CD14-positive monocyte (primary cell): ENCODE measurements at regions not wholly inside any gene's neighbourhood (a gene's known extent, or its start where the extent isn't known, plus 50 kb on each side); places are given as distances from the start of the nearest gene placed in this dataset.

Source experiments
- DNase-seq, 3 donors: peaks; one replicate each; pipeline ENCODE4 v3.0.0-alpha.2; 2011 to 2022
- H2AFZ ChIP-seq: 2 replicates; pipeline ENCODE4 v1.6.0; 2012; ENCODE audit warnings: mild to moderate bottlenecking, low read depth, low read length, inconsistent platforms; ENCODE audit not compliant: insufficient read depth, poor library complexity, severe bottlenecking
- H3K27ac ChIP-seq, 2 donors: 1 replicate in 1 of 2; 2 replicates in 1 of 2; pipeline ENCODE4 v1.5.1; 2012 to 2013; ENCODE audit warnings: low read length in 2 of 2, control low read depth in 1 of 2, inconsistent platforms in 1 of 2, low read depth in 1 of 2, mild to moderate bottlenecking in 1 of 2
- H3K27me3 ChIP-seq, 2 donors: one replicate each; pipeline versions ENCODE4 v1.6.0 to v1.6.1; 2011 to 2013; ENCODE audit warnings: low read length in 2 of 2; ENCODE audit not compliant: control insufficient read depth in 2 of 2, insufficient read depth in 2 of 2
- H3K36me3 ChIP-seq, 2 donors: replicated peaks in 1 of 2; 1 replicate in 1 of 2; 2 replicates in 1 of 2; pipeline versions ENCODE4 v1.5.1 to v1.6.1; 2012 to 2013; ENCODE audit warnings: low read length in 2 of 2, control low read depth in 1 of 2, inconsistent platforms in 1 of 2, mild to moderate bottlenecking in 1 of 2; ENCODE audit not compliant: insufficient read depth in 2 of 2, control insufficient read depth in 1 of 2
- H3K4me1 ChIP-seq, 2 donors: 1 replicate in 1 of 2; 2 replicates in 1 of 2; pipeline versions ENCODE4 v1.5.1 to v1.6.1; 2012 to 2013; ENCODE audit warnings: low read length in 2 of 2, control low read depth in 1 of 2, inconsistent platforms in 1 of 2, mild to moderate bottlenecking in 1 of 2, moderate library complexity in 1 of 2; ENCODE audit not compliant: insufficient read depth in 2 of 2, control insufficient read depth in 1 of 2
- H3K4me2 ChIP-seq: replicated peaks from 2 replicates; pipeline ENCODE3; 2012; ENCODE audit warnings: low read length, moderate library complexity, mild to moderate bottlenecking; ENCODE audit not compliant: poor library complexity, severe bottlenecking; ENCODE audit errors: extremely low read depth
- H3K4me3 ChIP-seq, 3 experiments: fragments of 200-600 bp in 1 of 3; sonication (generic) in 1 of 3; replicated peaks in 1 of 3; 1 replicate in 2 of 3; 2 replicates in 1 of 3; pipeline ENCODE4 v1.5.1; 2011 to 2013; ENCODE audit warnings: low read length in 3 of 3, mild to moderate bottlenecking in 3 of 3, control low read depth in 2 of 3, low read depth in 2 of 3, inconsistent platforms in 1 of 3, moderate library complexity in 1 of 3
- H3K79me2 ChIP-seq: 2 replicates; pipeline ENCODE4 v1.6.0; 2012; ENCODE audit warnings: mild to moderate bottlenecking, control low read depth, inconsistent platforms, low read length, moderate library complexity; ENCODE audit not compliant: insufficient read depth
- H3K9ac ChIP-seq: 2 replicates; pipeline ENCODE4 v1.6.0; 2017; ENCODE audit warnings: low read length, mild to moderate bottlenecking; ENCODE audit not compliant: insufficient read depth, poor library complexity, severe bottlenecking
- H3K9me3 ChIP-seq, 2 donors: replicated peaks in 1 of 2; 1 replicate in 1 of 2; 2 replicates in 1 of 2; pipeline versions ENCODE4 v1.5.1 to v1.6.1; 2012 to 2013; ENCODE audit warnings: low read length in 2 of 2, control low read depth in 1 of 2; ENCODE audit not compliant: control insufficient read depth in 1 of 2, insufficient read depth in 1 of 2
- H4K20me1 ChIP-seq: 2 replicates; pipeline ENCODE4 v1.6.0; 2012; ENCODE audit warnings: mild to moderate bottlenecking, low read length, control low read depth, moderate library complexity; ENCODE audit not compliant: insufficient read depth
- H3K27ac Mint-ChIP-seq, 7 donors: one replicate each; pipeline ENCODE4 v1.8.0; 2020; ENCODE audit warnings: mild to moderate bottlenecking in 7 of 7, mixed read lengths in 7 of 7, moderate library complexity in 6 of 7, inconsistent platforms in 2 of 7
- H3K27me3 Mint-ChIP-seq, 3 donors: one replicate each; pipeline ENCODE4 v1.8.0; 2021 to 2022; ENCODE audit warnings: low read depth in 3 of 3, mild to moderate bottlenecking in 3 of 3, mixed read lengths in 3 of 3, moderate library complexity in 3 of 3, inconsistent platforms in 1 of 3
- H3K36me3 Mint-ChIP-seq, 2 donors: one replicate each; pipeline ENCODE4 v1.8.0; 2020; ENCODE audit warnings: mixed read lengths in 2 of 2, inconsistent platforms in 1 of 2, mild to moderate bottlenecking in 1 of 2
- H3K4me1 Mint-ChIP-seq: one replicate; pipeline ENCODE4 v1.8.0; 2020; ENCODE audit warnings: mild to moderate bottlenecking, mixed read lengths
- H3K4me3 Mint-ChIP-seq, 2 donors: one replicate each; pipeline ENCODE4 v1.8.0; 2020; ENCODE audit warnings: mild to moderate bottlenecking in 2 of 2, mixed read lengths in 2 of 2, moderate library complexity in 1 of 2
- H3K9me3 Mint-ChIP-seq, 7 donors: one replicate each; pipeline ENCODE4 v1.8.0; 2020 to 2022; ENCODE audit warnings: mixed read lengths in 7 of 7, mild to moderate bottlenecking in 6 of 7, moderate library complexity in 6 of 7, inconsistent platforms in 2 of 7
- CTCF ChIP-seq: fragments of 200-600 bp; IDR thresholded peaks from one replicate; pipeline ENCODE4 v1.8.0; 2022; ENCODE audit warnings: antibody characterized with exemption, mild to moderate bottlenecking
- WGBS: methylation state at CpG from one replicate; pipeline ENCODE4 v1.1.5; 2013; ENCODE audit warnings: missing lambda C conversion rate; ENCODE audit not compliant: insufficient coverage; 5-methylcytosine and 5-hydroxymethylcytosine counted together
- intact Hi-C, 2 donors: fragments of 100-400 bp; cut with micrococcal nuclease; formaldehyde crosslinking; loops; one replicate each; pipeline versions ENCODE4 v1.15.0 to v1.15.1; 2023

- DNase-seq: peak; percentile 46 to 60 (median 60)
- TF ChIP-seq CTCF: no peak
- H4K20me1 ChIP-seq: no peaks in the 10 kb centered on the region
- H3K4me3 Mint-ChIP-seq: peak overlapping the region in 1 of 2 donors; percentile 44
- no peak overlapping the region for H2AFZ ChIP-seq
- H3K9me3 Mint-ChIP-seq: peaks cover 0 to 3% (median 2%) of the 10 kb centered on the region in 7 donors
- H3K27me3 ChIP-seq: peaks cover 0 to 2% of the 10 kb centered on the region in 2 donors
- H3K27ac ChIP-seq: no peak overlapping the region
- intact Hi-C loops: no loop called here
- H3K27me3 Mint-ChIP-seq: peaks cover 9 to 16% (median 14%) of the 10 kb centered on the region in 3 donors
- no peaks in the 10 kb centered on the region for H3K79me2 ChIP-seq
- no peaks in the 10 kb centered on the region for H3K9me3 ChIP-seq
- H3K4me3 ChIP-seq: no peak overlapping the region
- no peaks in the 10 kb centered on the region for H3K36me3 ChIP-seq
- 59% methylated on average over 13 of the region's 14 CpGs for WGBS
- H3K4me1 ChIP-seq: peaks cover 74 to 78% of the 10 kb centered on the region in 2 donors
- no peak overlapping the region for H3K9ac ChIP-seq
- peaks cover 66% of the 10 kb centered on the region for H3K4me1 Mint-ChIP-seq
- H3K36me3 Mint-ChIP-seq: no peaks in the 10 kb centered on the region
- no peak overlapping the region for H3K4me2 ChIP-seq
- H3K27ac Mint-ChIP-seq: peak overlapping the region in 5 of 7 donors; percentile 48 to 87 (median 77)
Measured at GRCh38 chr5:135135530-135136226, 101.7 kb upstream of the PITX1 start.

- Mint-ChIP-seq H3K27me3 (peaks cover 8 to 18% (median 17%) of the 10 kb centered on the region in 3 donors), H3K4me1 (peaks cover 62% of the 10 kb centered on the region), H3K27ac (peak overlapping the region in 5 of 7 donors; percentile 22 to 87 (median 62)), H3K9me3 (peaks cover 0 to 2% (median 0%) of the 10 kb centered on the region in 7 donors), H3K4me3 (no peak overlapping the region), H3K36me3 (no peaks in the 10 kb centered on the region)
- DNase-seq: no peak
- H3K36me3 ChIP-seq: no peaks in the 10 kb centered on the region
- H3K4me3 ChIP-seq: no peak overlapping the region
- H3K4me2 ChIP-seq: no peak overlapping the region
- peaks cover 70 to 75% of the 10 kb centered on the region in 2 donors for H3K4me1 ChIP-seq
- intact Hi-C loops: no loop called here
- no peak overlapping the region for H2AFZ ChIP-seq
- H4K20me1 ChIP-seq: no peaks in the 10 kb centered on the region
- no peaks in the 10 kb centered on the region for H3K9me3 ChIP-seq
- H3K79me2 ChIP-seq: no peaks in the 10 kb centered on the region
- 82% methylated on average over 6 of the region's 7 CpGs for WGBS
- TF ChIP-seq CTCF: no peak
- H3K9ac ChIP-seq: no peak overlapping the region
- H3K27ac ChIP-seq: no peak overlapping the region
- peaks cover 0 to 2% of the 10 kb centered on the region in 2 donors for H3K27me3 ChIP-seq
Measured at GRCh38 chr5:135134691-135135381, 100.8 kb upstream of the PITX1 start.
